HCT116 (cell line): ENCODE measurements at regions not wholly inside any gene's neighbourhood (a gene's known extent, or its start where the extent isn't known, plus 50 kb on each side); places are given as distances from the start of the nearest gene placed in this dataset.

Experiments used
- CEBPB ChIP-seq: IDR thresholded peaks from 2 replicates; pipeline ENCODE4 v1.6.1; 2012; ENCODE audit warnings: low read depth
- EZH2 ChIP-seq: fragments of 200-600 bp; sonication (generic); IDR thresholded peaks from 2 replicates; pipeline ENCODE4 v1.6.1; 2017; ENCODE audit warnings: antibody characterized with exemption, mixed run types
- POLR2A ChIP-seq: IDR thresholded peaks from 2 replicates; pipeline ENCODE4 v1.7.0; 2011; ENCODE audit warnings: borderline replicate concordance; ENCODE audit not compliant: insufficient read depth, insufficient read length; ENCODE audit errors: extremely low read depth
- POLR2AphosphoS5 ChIP-seq: IDR thresholded peaks from 2 replicates; pipeline ENCODE4 v1.6.1; 2011; ENCODE audit warnings: mild to moderate bottlenecking, low read depth, low read length, moderate library complexity
- SIN3A ChIP-seq: IDR thresholded peaks from 2 replicates; pipeline ENCODE4 v1.6.1; 2012; ENCODE audit warnings: low read depth
- SP1 ChIP-seq: IDR thresholded peaks from 2 replicates; pipeline ENCODE4 v1.6.1; 2012; ENCODE audit warnings: low read depth
- TCF7L2 ChIP-seq: IDR thresholded peaks from 2 replicates; pipeline ENCODE4 v1.7.0; 2011; ENCODE audit warnings: borderline replicate concordance, inconsistent platforms; ENCODE audit not compliant: insufficient read depth, insufficient read length; ENCODE audit errors: extremely low read depth
- ZNF274 ChIP-seq: fragments of 200-500 bp; sonication (Bioruptor generic); IDR thresholded peaks from 2 replicates; pipeline ENCODE4 v1.6.1; 2014; ENCODE audit warnings: mild to moderate bottlenecking, low read depth, low read length, inconsistent platforms
- TF ChIP-seq, protein P1 (sequence below), 3 experiments: fragments of 200-600 bp in 1 of 3; sonication (generic) in 1 of 3; IDR thresholded peaks in 2 of 3; conservative IDR thresholded peaks in 1 of 3; 2 replicates each; pipeline ENCODE4 v1.5.1; 2012 to 2017; ENCODE audit warnings: low read depth in 2 of 3, low read length in 2 of 3, antibody characterized with exemption in 1 of 3, borderline replicate concordance in 1 of 3, control low read depth in 1 of 3, mild to moderate bottlenecking in 1 of 3, mixed read lengths in 1 of 3, mixed run types in 1 of 3, moderate library complexity in 1 of 3; ENCODE audit not compliant: insufficient read depth in 1 of 3
- TF ChIP-seq, protein P2 (sequence below): IDR thresholded peaks from 2 replicates; pipeline ENCODE4 v1.6.1; 2011; ENCODE audit warnings: mild to moderate bottlenecking, low read length, moderate library complexity; ENCODE audit not compliant: insufficient replicate concordance; ENCODE audit errors: extremely low read depth
- TF ChIP-seq, protein P3 (sequence below): IDR thresholded peaks from 2 replicates; pipeline ENCODE4 v1.6.1; 2012; ENCODE audit warnings: low read depth

DNA sequence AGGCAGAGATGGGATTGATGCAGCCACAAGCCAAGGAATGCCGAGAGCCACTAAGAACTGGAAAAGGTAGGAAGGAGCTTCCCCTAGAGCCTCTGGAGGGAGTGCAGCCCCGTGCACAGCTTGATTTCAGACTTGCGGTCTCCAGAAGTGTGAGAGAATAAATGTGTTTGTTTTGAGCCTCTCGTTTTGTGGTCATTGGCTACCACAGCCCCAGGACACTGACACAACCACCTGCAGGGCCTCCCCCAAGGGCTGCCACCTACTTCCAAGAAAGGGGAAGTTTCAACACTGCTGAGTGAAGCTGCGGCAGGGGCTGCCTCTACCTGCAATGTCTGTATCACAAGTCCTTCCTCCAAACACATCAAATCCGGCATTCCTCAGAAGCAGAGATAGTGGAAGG lies 346.9 kb downstream of the C16orf95 start:
- TF ChIP-seq, protein P1, sequence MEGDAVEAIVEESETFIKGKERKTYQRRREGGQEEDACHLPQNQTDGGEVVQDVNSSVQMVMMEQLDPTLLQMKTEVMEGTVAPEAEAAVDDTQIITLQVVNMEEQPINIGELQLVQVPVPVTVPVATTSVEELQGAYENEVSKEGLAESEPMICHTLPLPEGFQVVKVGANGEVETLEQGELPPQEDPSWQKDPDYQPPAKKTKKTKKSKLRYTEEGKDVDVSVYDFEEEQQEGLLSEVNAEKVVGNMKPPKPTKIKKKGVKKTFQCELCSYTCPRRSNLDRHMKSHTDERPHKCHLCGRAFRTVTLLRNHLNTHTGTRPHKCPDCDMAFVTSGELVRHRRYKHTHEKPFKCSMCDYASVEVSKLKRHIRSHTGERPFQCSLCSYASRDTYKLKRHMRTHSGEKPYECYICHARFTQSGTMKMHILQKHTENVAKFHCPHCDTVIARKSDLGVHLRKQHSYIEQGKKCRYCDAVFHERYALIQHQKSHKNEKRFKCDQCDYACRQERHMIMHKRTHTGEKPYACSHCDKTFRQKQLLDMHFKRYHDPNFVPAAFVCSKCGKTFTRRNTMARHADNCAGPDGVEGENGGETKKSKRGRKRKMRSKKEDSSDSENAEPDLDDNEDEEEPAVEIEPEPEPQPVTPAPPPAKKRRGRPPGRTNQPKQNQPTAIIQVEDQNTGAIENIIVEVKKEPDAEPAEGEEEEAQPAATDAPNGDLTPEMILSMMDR (IDR thresholded peaks at IDR 0.05 in 2 of 3, conservative IDR thresholded peaks at IDR 0.05 in 1 of 3; ENCODE audit: borderline replicate concordance in 1 of 3, insufficient read depth in 1 of 3, low read depth in 2 of 3, low read length in 2 of 3): no peak
- TF ChIP-seq EZH2: no peak
- TF ChIP-seq ZNF274: no peak
- TF ChIP-seq, protein P2, sequence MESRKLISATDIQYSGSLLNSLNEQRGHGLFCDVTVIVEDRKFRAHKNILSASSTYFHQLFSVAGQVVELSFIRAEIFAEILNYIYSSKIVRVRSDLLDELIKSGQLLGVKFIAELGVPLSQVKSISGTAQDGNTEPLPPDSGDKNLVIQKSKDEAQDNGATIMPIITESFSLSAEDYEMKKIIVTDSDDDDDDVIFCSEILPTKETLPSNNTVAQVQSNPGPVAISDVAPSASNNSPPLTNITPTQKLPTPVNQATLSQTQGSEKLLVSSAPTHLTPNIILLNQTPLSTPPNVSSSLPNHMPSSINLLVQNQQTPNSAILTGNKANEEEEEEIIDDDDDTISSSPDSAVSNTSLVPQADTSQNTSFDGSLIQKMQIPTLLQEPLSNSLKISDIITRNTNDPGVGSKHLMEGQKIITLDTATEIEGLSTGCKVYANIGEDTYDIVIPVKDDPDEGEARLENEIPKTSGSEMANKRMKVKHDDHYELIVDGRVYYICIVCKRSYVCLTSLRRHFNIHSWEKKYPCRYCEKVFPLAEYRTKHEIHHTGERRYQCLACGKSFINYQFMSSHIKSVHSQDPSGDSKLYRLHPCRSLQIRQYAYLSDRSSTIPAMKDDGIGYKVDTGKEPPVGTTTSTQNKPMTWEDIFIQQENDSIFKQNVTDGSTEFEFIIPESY: no peak
- TF ChIP-seq TCF7L2: no peak
- TF ChIP-seq SP1: no peak
- no peak for TF ChIP-seq POLR2A
- TF ChIP-seq, protein P3, sequence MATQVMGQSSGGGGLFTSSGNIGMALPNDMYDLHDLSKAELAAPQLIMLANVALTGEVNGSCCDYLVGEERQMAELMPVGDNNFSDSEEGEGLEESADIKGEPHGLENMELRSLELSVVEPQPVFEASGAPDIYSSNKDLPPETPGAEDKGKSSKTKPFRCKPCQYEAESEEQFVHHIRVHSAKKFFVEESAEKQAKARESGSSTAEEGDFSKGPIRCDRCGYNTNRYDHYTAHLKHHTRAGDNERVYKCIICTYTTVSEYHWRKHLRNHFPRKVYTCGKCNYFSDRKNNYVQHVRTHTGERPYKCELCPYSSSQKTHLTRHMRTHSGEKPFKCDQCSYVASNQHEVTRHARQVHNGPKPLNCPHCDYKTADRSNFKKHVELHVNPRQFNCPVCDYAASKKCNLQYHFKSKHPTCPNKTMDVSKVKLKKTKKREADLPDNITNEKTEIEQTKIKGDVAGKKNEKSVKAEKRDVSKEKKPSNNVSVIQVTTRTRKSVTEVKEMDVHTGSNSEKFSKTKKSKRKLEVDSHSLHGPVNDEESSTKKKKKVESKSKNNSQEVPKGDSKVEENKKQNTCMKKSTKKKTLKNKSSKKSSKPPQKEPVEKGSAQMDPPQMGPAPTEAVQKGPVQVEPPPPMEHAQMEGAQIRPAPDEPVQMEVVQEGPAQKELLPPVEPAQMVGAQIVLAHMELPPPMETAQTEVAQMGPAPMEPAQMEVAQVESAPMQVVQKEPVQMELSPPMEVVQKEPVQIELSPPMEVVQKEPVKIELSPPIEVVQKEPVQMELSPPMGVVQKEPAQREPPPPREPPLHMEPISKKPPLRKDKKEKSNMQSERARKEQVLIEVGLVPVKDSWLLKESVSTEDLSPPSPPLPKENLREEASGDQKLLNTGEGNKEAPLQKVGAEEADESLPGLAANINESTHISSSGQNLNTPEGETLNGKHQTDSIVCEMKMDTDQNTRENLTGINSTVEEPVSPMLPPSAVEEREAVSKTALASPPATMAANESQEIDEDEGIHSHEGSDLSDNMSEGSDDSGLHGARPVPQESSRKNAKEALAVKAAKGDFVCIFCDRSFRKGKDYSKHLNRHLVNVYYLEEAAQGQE: no peak
- no peak for TF ChIP-seq CEBPB
- TF ChIP-seq POLR2AphosphoS5: no peak
- no peak for TF ChIP-seq SIN3A
